ENCODE measurements at regions not wholly inside any gene's neighbourhood (a gene's known extent, or its start where the extent isn't known, plus 50 kb on each side); places are given as distances from the start of the nearest gene placed in this dataset.

DNA sequence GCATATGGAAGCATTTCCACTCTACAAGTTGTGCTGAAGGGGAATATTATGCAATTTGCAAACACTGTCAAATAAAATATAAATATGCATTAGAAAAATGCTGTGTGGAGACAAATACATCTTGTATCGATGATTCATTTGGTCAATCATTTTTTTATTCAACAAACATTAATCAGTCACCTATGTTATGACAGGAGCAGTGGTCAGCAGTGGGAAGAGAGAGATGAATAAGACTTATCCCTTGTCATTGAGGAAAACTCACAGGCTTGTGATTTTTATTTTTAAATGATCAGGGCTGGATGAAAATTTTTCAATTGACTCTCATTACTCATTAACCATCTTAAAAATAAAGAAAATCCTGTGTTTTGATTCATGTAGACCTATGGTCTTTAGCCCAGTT is 574.1 kb downstream of the ACTL7B start:
- TF ChIP-seq, protein P1, sequence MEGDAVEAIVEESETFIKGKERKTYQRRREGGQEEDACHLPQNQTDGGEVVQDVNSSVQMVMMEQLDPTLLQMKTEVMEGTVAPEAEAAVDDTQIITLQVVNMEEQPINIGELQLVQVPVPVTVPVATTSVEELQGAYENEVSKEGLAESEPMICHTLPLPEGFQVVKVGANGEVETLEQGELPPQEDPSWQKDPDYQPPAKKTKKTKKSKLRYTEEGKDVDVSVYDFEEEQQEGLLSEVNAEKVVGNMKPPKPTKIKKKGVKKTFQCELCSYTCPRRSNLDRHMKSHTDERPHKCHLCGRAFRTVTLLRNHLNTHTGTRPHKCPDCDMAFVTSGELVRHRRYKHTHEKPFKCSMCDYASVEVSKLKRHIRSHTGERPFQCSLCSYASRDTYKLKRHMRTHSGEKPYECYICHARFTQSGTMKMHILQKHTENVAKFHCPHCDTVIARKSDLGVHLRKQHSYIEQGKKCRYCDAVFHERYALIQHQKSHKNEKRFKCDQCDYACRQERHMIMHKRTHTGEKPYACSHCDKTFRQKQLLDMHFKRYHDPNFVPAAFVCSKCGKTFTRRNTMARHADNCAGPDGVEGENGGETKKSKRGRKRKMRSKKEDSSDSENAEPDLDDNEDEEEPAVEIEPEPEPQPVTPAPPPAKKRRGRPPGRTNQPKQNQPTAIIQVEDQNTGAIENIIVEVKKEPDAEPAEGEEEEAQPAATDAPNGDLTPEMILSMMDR (IDR thresholded peaks at IDR 0.05) = no peak
- TF ChIP-seq POLR2AphosphoS5 (IDR thresholded peaks at IDR 0.05; ENCODE audit: insufficient read depth in 1 of 2, low read depth in 1 of 2) (no peak), POLR2A (IDR thresholded peaks at IDR 0.05) (no peak)

All from vagina (tissue), 2 donors.